Caco-2 (cell line): ENCODE measurements at regions not wholly inside any gene's neighbourhood (a gene's known extent, or its start where the extent isn't known, plus 50 kb on each side); places are given as distances from the start of the nearest gene placed in this dataset.

Experiments used
- BruUV-seq: library from RNA; stranded (reverse); fragments of 400-500 nt; replicated peaks from 2 replicates; lab custom pipeline; 2021; lab: Mats Ljungman, UMichigan
- CTCF ChIA-PET: fragments of 300-600 bp; sonication (Branson Sonifier 250); formaldehyde crosslinking; loops from one replicate; lab custom pipeline; 2022; ENCODE audit warnings: antibody characterized with exemption; lab: Charles Lee
- POLR2A ChIA-PET: fragments of 300-600 bp; sonication (Branson Sonifier 250); formaldehyde crosslinking; loops from one replicate; lab custom pipeline; 2022; ENCODE audit warnings: antibody characterized with exemption; lab: Charles Lee
- DNase-seq, 2 experiments: peaks; one replicate each; pipeline versions ENCODE4 v3.0.0 to v3.0.0-alpha.2; 2020 to 2022
- H3K27me3 ChIP-seq: replicated peaks from 2 replicates; pipeline ENCODE4 v1.6.0; 2011; ENCODE audit warnings: low read length; ENCODE audit not compliant: control insufficient read depth, insufficient read depth
- H3K36me3 ChIP-seq: 2 replicates; pipeline ENCODE4 v1.5.1; 2011; ENCODE audit warnings: low read length; ENCODE audit not compliant: control insufficient read depth, insufficient read depth
- H3K4me1 ChIP-seq: fragments of 250-450 bp; sonication (Bioruptor Pico); 2 replicates; pipeline ENCODE4 v1.5.1; 2020; ENCODE audit warnings: mild to moderate bottlenecking
- H3K4me3 ChIP-seq: 2 replicates; pipeline ENCODE4 v1.5.1; 2011; ENCODE audit warnings: low read depth, mild to moderate bottlenecking, control low read depth, low read length
- H3K9me3 ChIP-seq: fragments of 250-450 bp; sonication (Bioruptor Pico); 2 replicates; pipeline ENCODE4 v1.5.1; 2020; ENCODE audit warnings: mild to moderate bottlenecking, moderate library complexity
- H3K27ac Mint-ChIP-seq: one replicate; pipeline ENCODE4 v1.8.0; 2022; ENCODE audit warnings: mixed read lengths; ENCODE audit not compliant: unreplicated experiment
- H3K27me3 Mint-ChIP-seq: one replicate; pipeline ENCODE4 v1.8.0; 2022; ENCODE audit warnings: mixed read lengths; ENCODE audit not compliant: insufficient read depth, unreplicated experiment
- H3K36me3 Mint-ChIP-seq: one replicate; pipeline ENCODE4 v1.8.0; 2022; ENCODE audit warnings: mild to moderate bottlenecking, mixed read lengths; ENCODE audit not compliant: insufficient read depth, unreplicated experiment
- H3K4me1 Mint-ChIP-seq: one replicate; pipeline ENCODE4 v1.8.0; 2022; ENCODE audit warnings: low read depth, mixed read lengths; ENCODE audit not compliant: unreplicated experiment
- H3K4me3 Mint-ChIP-seq: one replicate; pipeline ENCODE4 v1.8.0; 2022; ENCODE audit warnings: mild to moderate bottlenecking, moderate library complexity, mixed read lengths; ENCODE audit not compliant: unreplicated experiment
- H3K9me3 Mint-ChIP-seq: one replicate; pipeline ENCODE4 v1.8.0; 2022; ENCODE audit warnings: mixed read lengths; ENCODE audit not compliant: unreplicated experiment
- intact Hi-C: fragments of 100-400 bp; cut with micrococcal nuclease; formaldehyde crosslinking; loops from one replicate; pipeline ENCODE4 v1.10.0; 2022; ENCODE audit not compliant: unreplicated experiment
- TF ChIP-seq, protein P1 (sequence below), 2 experiments: fragments of 200-600 bp in 1 of 2; IDR thresholded peaks; 1 replicate in 1 of 2; 2 replicates in 1 of 2; pipeline versions ENCODE4 v1.5.1 to v1.8.0; 2011 to 2022; ENCODE audit warnings: antibody characterized with exemption in 1 of 2, control low read depth in 1 of 2, inconsistent platforms in 1 of 2, low read depth in 1 of 2, low read length in 1 of 2, mild to moderate bottlenecking in 1 of 2, moderate library complexity in 1 of 2; ENCODE audit not compliant: insufficient read depth in 1 of 2, severe bottlenecking in 1 of 2, unreplicated experiment in 1 of 2

DNA sequence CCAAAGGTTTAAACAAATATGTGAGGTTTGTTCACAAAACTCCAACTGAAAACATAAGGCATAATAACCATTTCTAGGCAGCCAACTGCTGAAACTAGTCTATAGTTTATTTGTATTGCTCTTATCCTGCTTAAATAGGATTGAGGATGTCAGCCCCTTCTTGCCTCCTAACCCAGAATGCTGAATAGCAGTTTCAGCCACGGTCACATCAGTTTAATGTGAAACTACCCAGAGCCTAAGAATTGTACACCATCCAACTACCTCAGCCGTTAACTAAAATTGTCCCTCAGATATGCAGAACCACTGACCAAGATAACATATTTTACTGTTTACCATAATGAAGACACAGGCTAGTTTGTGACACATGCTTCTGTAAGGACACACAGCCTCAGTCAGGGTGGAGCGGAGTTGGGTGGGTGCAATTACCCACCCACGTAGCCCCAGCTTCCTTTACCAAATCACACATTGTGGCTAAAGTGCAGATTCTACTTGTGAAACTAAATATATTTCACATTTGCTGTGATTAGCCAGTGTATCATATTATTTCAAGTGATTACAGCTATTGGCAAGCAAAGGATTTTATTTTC is 259.9 kb downstream of the EFNB2 start:
- H3K9me3 ChIP-seq = no peaks in the 10 kb centered on the region
- H3K4me1 ChIP-seq = no peaks in the 10 kb centered on the region
- Mint-ChIP-seq H3K4me1 (no peaks in the 10 kb centered on the region), H3K9me3 (peaks cover 12% of the 10 kb centered on the region), H3K4me3 (no peak overlapping the region), H3K27me3 (no peaks in the 10 kb centered on the region), H3K36me3 (no peaks in the 10 kb centered on the region), H3K27ac (no peak overlapping the region)
- intact Hi-C loops = no loop called here
- no peak overlapping the region for H3K4me3 ChIP-seq
- no peak for DNase-seq
- H3K36me3 ChIP-seq = no peaks in the 10 kb centered on the region
- ChIA-PET POLR2A (no interaction called here), CTCF (no interaction called here)
- no peaks in the 10 kb centered on the region for H3K27me3 ChIP-seq
- no TSS peak for BruUV-seq
- TF ChIP-seq, protein P1, sequence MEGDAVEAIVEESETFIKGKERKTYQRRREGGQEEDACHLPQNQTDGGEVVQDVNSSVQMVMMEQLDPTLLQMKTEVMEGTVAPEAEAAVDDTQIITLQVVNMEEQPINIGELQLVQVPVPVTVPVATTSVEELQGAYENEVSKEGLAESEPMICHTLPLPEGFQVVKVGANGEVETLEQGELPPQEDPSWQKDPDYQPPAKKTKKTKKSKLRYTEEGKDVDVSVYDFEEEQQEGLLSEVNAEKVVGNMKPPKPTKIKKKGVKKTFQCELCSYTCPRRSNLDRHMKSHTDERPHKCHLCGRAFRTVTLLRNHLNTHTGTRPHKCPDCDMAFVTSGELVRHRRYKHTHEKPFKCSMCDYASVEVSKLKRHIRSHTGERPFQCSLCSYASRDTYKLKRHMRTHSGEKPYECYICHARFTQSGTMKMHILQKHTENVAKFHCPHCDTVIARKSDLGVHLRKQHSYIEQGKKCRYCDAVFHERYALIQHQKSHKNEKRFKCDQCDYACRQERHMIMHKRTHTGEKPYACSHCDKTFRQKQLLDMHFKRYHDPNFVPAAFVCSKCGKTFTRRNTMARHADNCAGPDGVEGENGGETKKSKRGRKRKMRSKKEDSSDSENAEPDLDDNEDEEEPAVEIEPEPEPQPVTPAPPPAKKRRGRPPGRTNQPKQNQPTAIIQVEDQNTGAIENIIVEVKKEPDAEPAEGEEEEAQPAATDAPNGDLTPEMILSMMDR (IDR thresholded peaks at IDR 0.05; ENCODE audit: insufficient read depth in 1 of 2, low read depth in 1 of 2, low read length in 1 of 2, severe bottlenecking in 1 of 2, unreplicated experiment in 1 of 2) = no peak

- Mint-ChIP-seq H3K27ac (no peak overlapping the region), H3K36me3 (no peaks in the 10 kb centered on the region), H3K4me1 (no peaks in the 10 kb centered on the region), H3K9me3 (peaks cover 21% of the 10 kb centered on the region), H3K27me3 (no peaks in the 10 kb centered on the region), H3K4me3 (no peak overlapping the region)
- Histone ChIP-seq H3K4me1 (no peaks in the 10 kb centered on the region), H3K27me3 (no peaks in the 10 kb centered on the region), H3K36me3 (no peaks in the 10 kb centered on the region), H3K4me3 (no peak overlapping the region), H3K9me3 (no peaks in the 10 kb centered on the region)
- no TSS peak for BruUV-seq
- POLR2A ChIA-PET = no interaction called here
- TF ChIP-seq, protein P1 (IDR thresholded peaks at IDR 0.05; ENCODE audit: insufficient read depth in 1 of 2, low read depth in 1 of 2, low read length in 1 of 2, severe bottlenecking in 1 of 2, unreplicated experiment in 1 of 2) = no peak
- intact Hi-C loops = no loop called here
- CTCF ChIA-PET = no interaction called here
- no peak for DNase-seq
Measured at GRCh38 chr13:106274551-106275203, 260.8 kb downstream of the EFNB2 start.

DNA sequence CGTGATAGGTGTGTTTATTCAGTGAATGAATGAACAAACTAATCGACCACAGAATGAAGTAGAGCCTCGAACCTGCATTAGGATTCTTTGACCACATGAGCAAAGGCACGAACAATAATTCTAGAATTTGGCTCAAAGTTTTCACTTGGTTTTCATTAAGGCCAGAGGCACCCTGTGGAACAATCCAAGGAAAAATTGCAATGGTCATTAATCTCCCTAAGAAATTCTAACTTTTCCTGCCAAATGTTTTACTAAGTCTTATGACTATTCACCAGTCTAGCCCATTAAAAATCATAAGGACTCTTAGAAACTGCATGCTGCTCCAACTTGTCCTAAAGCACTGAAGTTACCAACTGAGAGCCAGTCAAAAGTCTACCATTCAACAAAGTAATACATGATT is 271.7 kb downstream of the EFNB2 start:
- no peak overlapping the region for H3K4me3 ChIP-seq
- Mint-ChIP-seq H3K36me3 (no peaks in the 10 kb centered on the region), H3K4me1 (no peaks in the 10 kb centered on the region), H3K27ac (no peak overlapping the region), H3K9me3 (peaks cover under 1% of the 10 kb centered on the region), H3K27me3 (no peaks in the 10 kb centered on the region), H3K4me3 (no peak overlapping the region)
- POLR2A ChIA-PET = no interaction called here
- CTCF ChIA-PET = no interaction called here
- no peaks in the 10 kb centered on the region for H3K4me1 ChIP-seq
- TF ChIP-seq, protein P1 (IDR thresholded peaks at IDR 0.05; ENCODE audit: insufficient read depth in 1 of 2, low read depth in 1 of 2, low read length in 1 of 2, severe bottlenecking in 1 of 2, unreplicated experiment in 1 of 2) = no peak
- no peak for DNase-seq
- no TSS peak for BruUV-seq
- H3K36me3 ChIP-seq = no peaks in the 10 kb centered on the region
- no peaks in the 10 kb centered on the region for H3K27me3 ChIP-seq
- no peaks in the 10 kb centered on the region; the same call in 1 of the 2 replicates for H3K9me3 ChIP-seq
- intact Hi-C loops = no loop called here
